ENCODE measurements at regions not wholly inside any gene's neighbourhood (a gene's known extent, or its start where the extent isn't known, plus 50 kb on each side); places are given as distances from the start of the nearest gene placed in this dataset.

DNA sequence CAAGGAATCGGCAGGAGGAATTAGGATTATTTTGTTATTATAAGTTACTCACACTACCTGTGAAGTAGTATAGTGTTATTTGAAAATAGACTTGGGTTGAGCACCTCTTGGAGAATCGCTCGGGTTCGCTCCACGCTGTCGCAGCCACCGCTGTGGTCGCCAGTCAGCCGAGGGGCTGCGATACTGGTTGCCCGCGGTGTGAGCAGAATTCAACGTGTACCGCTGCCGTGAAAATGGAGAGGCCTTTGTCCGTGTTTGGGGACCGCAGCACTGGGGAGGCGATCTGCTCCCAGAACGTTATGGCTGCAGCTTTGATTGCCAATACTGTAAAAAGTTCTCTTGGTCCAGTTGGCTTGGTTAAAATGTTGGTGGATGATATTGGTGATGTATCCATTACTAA lies 117.2 kb downstream of the C7orf25 start:
- Histone ChIP-seq H3K4me3 (no peak overlapping the region), H3K36me3 (no peaks in the 10 kb centered on the region), H3K9me3 (no peaks in the 10 kb centered on the region), H3K27ac (no peak overlapping the region), H3K27me3 (no peaks in the 10 kb centered on the region), H3K4me1 (no peaks in the 10 kb centered on the region)
- WGBS = 94% methylated on average over 19 of the region's 19 CpGs
- no peak for DNase-seq (ENCODE audit: low spot score in 2 of 2)
- TF ChIP-seq, protein P1, sequence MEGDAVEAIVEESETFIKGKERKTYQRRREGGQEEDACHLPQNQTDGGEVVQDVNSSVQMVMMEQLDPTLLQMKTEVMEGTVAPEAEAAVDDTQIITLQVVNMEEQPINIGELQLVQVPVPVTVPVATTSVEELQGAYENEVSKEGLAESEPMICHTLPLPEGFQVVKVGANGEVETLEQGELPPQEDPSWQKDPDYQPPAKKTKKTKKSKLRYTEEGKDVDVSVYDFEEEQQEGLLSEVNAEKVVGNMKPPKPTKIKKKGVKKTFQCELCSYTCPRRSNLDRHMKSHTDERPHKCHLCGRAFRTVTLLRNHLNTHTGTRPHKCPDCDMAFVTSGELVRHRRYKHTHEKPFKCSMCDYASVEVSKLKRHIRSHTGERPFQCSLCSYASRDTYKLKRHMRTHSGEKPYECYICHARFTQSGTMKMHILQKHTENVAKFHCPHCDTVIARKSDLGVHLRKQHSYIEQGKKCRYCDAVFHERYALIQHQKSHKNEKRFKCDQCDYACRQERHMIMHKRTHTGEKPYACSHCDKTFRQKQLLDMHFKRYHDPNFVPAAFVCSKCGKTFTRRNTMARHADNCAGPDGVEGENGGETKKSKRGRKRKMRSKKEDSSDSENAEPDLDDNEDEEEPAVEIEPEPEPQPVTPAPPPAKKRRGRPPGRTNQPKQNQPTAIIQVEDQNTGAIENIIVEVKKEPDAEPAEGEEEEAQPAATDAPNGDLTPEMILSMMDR (IDR thresholded peaks at IDR 0.05) = no peak
- TF ChIP-seq EP300 (IDR thresholded peaks at IDR 0.05) (no peak), POLR2AphosphoS5 (IDR thresholded peaks at IDR 0.05) (no peak), POLR2A (IDR thresholded peaks at IDR 0.05) (no peak)

DNA sequence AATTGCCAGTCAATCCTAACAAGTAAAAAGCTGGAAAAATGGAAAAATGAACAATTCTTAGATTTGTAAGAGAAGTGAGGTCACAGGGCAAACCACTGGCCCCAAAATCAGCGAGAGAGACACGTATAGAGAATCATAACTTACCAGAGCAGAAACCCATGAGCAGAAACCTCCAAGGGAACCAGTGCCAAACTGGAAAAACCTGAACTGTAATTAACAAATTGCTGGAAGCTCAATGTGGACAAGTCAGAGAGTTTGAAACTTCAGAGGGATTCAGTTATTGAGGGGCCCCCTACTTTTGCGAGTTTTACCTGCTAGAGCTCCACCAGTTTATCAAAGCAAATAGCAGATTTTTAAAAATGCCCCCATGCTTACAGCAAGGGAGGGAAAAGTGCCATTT lies 119.0 kb downstream of the C7orf25 start:
- Histone ChIP-seq H3K27ac (no peak overlapping the region), H3K9me3 (no peaks in the 10 kb centered on the region), H3K4me1 (no peaks in the 10 kb centered on the region), H3K27me3 (no peaks in the 10 kb centered on the region), H3K4me3 (no peak overlapping the region), H3K36me3 (no peaks in the 10 kb centered on the region)
- no peak for TF ChIP-seq POLR2AphosphoS5 (IDR thresholded peaks at IDR 0.05)
- no peak for TF ChIP-seq POLR2A (IDR thresholded peaks at IDR 0.05)
- TF ChIP-seq, protein P1 (IDR thresholded peaks at IDR 0.05) = no peak
- no peak for TF ChIP-seq EP300 (IDR thresholded peaks at IDR 0.05)
- 59% methylated on average over 3 of the region's 3 CpGs for WGBS
- DNase-seq (ENCODE audit: low spot score in 2 of 2) = no peak

DNA sequence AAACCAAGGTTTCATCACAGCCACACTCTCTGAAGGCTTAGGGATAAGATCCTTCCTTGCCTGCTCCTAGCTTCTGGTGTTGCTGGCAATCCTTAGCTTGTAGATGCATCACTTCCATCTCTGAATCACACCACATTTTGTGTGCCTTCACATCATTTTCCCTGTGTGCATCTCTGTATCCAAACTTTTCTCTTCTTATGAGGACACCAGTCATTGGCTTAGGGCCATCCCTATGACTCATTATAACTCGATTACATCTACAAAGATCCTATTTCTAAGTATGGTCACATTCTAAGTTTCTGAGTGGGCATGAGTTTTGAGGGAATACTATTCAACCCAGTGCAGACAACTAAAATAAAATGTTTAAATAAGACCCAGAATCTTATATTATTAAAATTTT lies 121.7 kb downstream of the C7orf25 start:
- H3K36me3 ChIP-seq = no peaks in the 10 kb centered on the region
- no peaks in the 10 kb centered on the region for H3K9me3 ChIP-seq
- H3K27me3 ChIP-seq = no peaks in the 10 kb centered on the region
- no peak for DNase-seq (ENCODE audit: low spot score in 2 of 2)
- no peak overlapping the region for H3K4me3 ChIP-seq
- H3K4me1 ChIP-seq = no peaks in the 10 kb centered on the region
- TF ChIP-seq EP300 (IDR thresholded peaks at IDR 0.05) (no peak), POLR2AphosphoS5 (IDR thresholded peaks at IDR 0.05) (no peak), POLR2A (IDR thresholded peaks at IDR 0.05) (no peak)
- TF ChIP-seq, protein P1 (IDR thresholded peaks at IDR 0.05) = no peak
- 39% methylated on average over 1 of the region's 1 CpG for WGBS
- H3K27ac ChIP-seq = no peak overlapping the region

DNA sequence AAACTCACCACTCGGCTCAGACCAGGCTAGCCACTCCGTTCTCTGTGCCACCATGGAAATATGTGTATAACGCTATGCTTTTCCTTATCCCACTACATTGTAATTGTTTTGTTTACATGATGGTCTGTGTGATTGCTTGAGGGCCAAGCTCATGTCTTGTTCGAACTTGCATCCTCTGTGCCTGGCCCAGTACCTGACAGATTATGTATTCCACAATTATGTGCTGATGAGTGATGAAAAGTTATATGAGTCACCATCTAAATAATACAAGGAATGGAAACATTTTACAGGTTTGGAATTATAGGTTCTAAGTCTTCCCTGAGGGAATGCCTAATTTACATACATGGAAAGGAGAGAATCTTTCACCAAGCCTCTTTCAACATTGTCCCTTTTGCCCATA lies 137.4 kb downstream of the C7orf25 start:
- 50% methylated on average over 4 of the region's 4 CpGs for WGBS

DNA sequence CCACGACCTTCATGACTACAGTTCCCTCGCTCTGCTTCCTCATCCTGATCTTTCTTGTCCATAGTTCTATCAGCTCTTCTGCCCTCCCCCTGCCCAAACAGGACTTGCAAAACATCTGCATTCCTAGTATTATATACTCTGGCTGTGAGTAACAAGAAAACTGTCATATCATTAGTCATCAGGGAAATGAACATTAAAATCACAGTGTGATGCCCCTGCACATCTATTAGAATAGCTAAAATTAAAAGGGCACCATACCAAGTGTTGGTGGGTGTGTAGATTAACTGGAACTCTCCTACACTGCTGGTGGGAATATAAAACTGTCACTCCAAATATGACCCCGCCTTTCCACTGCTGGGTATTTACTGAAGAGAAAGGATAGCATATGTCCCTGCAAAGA lies 141.8 kb downstream of the C7orf25 start:
- TF ChIP-seq POLR2AphosphoS5 (IDR thresholded peaks at IDR 0.05) (no peak), POLR2A (IDR thresholded peaks at IDR 0.05) (no peak), EP300 (IDR thresholded peaks at IDR 0.05) (no peak)
- TF ChIP-seq, protein P1 (IDR thresholded peaks at IDR 0.05) = no peak
- DNase-seq (ENCODE audit: low spot score in 2 of 2) = no peak
- Histone ChIP-seq H3K36me3 (no peaks in the 10 kb centered on the region), H3K4me3 (no peak overlapping the region), H3K4me1 (no peaks in the 10 kb centered on the region), H3K9me3 (no peaks in the 10 kb centered on the region), H3K27me3 (peaks cover 2% of the 10 kb centered on the region), H3K27ac (no peak overlapping the region)
- WGBS = 63% methylated on average over 3 of the region's 3 CpGs

More for the DNA sequence above, 137.4 kb downstream of the C7orf25 start:
- Histone ChIP-seq H3K36me3 (no peaks in the 10 kb centered on the region), H3K27ac (no peak overlapping the region), H3K4me3 (no peak overlapping the region), H3K27me3 (no peaks in the 10 kb centered on the region), H3K4me1 (no peaks in the 10 kb centered on the region), H3K9me3 (peaks cover 9% of the 10 kb centered on the region)
- no peak for DNase-seq (ENCODE audit: low spot score in 2 of 2)
- TF ChIP-seq POLR2A (IDR thresholded peaks at IDR 0.05) (no peak), EP300 (IDR thresholded peaks at IDR 0.05) (no peak), POLR2AphosphoS5 (IDR thresholded peaks at IDR 0.05) (no peak)
- TF ChIP-seq, protein P1 (IDR thresholded peaks at IDR 0.05) = no peak

All from suprapubic skin (tissue), 4 donors.